SK-N-MC (cell line): ENCODE measurements at regions not wholly inside any gene's neighbourhood (a gene's known extent, or its start where the extent isn't known, plus 50 kb on each side); places are given as distances from the start of the nearest gene placed in this dataset.
"Not testable (repeated sequence)": the region's sequence is repeated elsewhere in the genome, so short reads cannot be mapped to it uniquely, and the experiment has no call there.

ENCODE experiments used
- EZH2 ChIP-seq: fragments of 200-600 bp; sonication (generic); IDR thresholded peaks from one replicate; pipeline ENCODE4 v1.6.1; 2017; ENCODE audit warnings: antibody characterized with exemption
- POLR2AphosphoS5 ChIP-seq: IDR thresholded peaks from 2 replicates; pipeline ENCODE4 v1.6.1; 2012; ENCODE audit warnings: mild to moderate bottlenecking, low read depth, low read length, borderline replicate concordance

- not testable (repeated sequence) for TF ChIP-seq POLR2AphosphoS5, EZH2
Measured at GRCh38 chr15:85263842-85264440, 116.5 kb upstream of the AKAP13 start.
